Pons (tissue), 1 donor: ENCODE measurements at regions not wholly inside any gene's neighbourhood (a gene's known extent, or its start where the extent isn't known, plus 50 kb on each side); places are given as distances from the start of the nearest gene placed in this dataset.

Experiments
- DNase-seq: peaks from one replicate; pipeline ENCODE4 v3.0.0-alpha.2; 2016; ENCODE audit warnings: low spot score

DNA sequence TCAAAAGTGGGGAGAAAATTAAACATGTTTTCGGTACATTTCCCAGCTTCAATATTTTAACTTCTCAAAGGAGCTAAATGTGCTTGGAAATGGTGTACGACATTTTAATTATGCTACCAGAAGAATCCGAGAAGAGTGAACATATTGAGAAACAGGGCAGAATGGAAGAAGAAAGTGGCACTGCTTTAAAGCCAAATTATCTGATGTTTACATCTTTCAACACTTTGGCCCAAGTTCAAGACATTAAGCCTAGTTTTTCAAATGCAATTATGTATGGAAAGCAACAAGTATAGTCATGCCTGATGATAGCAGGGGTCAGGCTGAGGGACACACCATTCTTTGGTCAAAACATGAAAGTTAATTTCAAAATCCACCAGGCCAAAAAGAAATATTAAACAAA is 577.9 kb upstream of the ZFP42 start:
- DNase-seq = no peak

- no peak for DNase-seq
Observed at GRCh38 chr4:187422655-187423054, 572.9 kb upstream of the ZFP42 start.

DNA sequence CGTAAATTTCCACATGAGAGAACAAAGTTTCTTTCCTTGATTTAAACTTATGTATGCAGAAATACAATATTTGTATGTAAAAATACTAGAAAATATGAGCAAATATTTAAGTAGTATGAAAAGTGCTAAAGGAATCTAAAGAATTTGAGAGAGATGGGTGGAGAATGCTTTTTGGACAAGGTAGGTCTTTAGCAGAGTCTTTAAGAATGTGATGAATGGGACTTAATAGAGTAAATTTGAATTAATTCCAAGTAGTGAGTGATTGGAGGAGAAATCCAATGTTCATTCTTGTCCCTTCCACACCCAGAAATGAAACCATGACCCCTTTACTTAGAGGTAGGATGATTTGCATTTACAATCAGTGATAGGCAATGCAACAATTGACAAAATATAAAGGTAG is 570.9 kb upstream of the ZFP42 start:
- no peak for DNase-seq

DNA sequence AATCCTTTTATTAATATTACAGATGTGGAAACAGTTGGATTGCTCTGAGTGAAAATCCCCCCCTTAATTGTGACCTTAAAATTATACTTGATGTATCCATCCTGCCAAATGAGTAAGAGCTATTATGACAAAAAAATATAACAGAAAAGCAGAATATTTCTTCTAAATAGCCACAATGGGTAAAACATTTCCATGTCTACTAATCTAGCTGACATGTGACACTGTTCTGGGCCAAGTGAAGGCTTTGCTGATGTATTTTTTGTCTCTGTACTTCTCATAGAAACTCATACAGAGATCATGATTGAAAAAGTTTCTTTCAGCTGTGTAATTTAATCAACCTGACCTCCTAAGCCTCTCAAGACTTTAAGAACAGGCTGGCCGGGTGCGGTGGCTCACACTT is 569.1 kb upstream of the ZFP42 start:
- DNase-seq = no peak

DNA sequence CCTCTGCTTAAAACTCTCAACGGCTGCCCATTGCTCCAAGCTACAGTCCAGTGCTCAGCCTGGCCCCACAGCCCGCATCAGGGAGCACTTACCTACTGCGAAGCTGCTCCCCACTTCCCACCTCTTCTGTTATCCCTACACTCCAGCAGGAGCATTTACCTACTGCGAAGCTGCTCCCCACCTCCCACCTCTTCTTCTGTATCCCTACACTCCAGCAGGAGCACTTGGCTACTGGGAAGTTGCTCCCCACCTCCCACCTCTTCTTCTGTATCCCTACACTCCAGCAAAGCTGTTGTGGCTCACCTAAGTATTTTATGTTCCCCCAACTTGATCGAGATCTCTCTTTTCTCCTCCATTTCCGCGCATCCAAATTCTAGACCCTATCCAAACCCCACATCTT is 563.3 kb upstream of the ZFP42 start:
- no peak for DNase-seq

- DNase-seq = no peak
Observed at GRCh38 chr4:187433141-187433540, 562.4 kb upstream of the ZFP42 start.

- peak; percentile 45 for DNase-seq
Observed at GRCh38 chr4:187436251-187436650, 559.3 kb upstream of the ZFP42 start.

GRCh38 chr4:187444061-187444460 is 551.5 kb upstream of the ZFP42 start:
- no peak for DNase-seq

GRCh38 chr4:187449702-187450101 is 545.9 kb upstream of the ZFP42 start:
- no peak for DNase-seq

DNA sequence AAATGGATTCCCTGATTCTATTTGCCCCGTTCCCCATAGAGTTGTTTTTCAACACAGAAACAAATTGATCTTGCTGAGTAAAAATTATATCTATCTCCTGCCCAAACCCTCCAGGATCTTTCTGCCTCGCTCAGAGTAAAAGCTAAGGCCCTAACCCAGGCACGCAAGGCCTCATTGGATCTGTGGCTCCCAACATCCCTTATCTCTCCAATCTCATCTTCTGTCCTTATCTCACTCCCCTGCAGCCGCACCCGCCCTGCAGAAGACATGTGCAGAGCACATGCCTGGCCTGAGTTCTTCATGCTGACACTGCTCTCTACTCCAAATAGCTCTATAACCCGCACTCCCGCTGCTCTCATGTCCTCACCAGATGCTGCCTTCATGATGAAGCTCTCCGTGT is 543.8 kb upstream of the ZFP42 start:
- DNase-seq = no peak

DNA sequence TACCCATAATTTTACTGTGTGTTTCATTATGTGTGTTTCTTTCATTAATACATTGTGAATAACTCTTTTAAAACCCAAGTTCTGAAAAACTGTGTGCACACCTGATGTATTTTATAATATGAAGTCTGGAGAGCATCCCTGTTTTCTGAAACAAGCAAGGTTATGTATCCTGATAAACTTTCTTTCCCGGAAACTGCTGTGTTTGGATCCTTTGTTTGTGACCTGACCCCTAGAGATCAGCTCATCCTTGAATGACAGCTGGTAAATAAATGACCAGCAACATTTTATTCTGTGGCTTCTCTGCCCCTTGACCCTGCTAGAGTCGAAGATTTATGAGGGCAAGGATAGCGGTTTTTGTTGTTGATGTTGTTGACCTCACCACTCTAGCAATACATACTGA is 535.6 kb upstream of the ZFP42 start:
- no peak for DNase-seq

DNA sequence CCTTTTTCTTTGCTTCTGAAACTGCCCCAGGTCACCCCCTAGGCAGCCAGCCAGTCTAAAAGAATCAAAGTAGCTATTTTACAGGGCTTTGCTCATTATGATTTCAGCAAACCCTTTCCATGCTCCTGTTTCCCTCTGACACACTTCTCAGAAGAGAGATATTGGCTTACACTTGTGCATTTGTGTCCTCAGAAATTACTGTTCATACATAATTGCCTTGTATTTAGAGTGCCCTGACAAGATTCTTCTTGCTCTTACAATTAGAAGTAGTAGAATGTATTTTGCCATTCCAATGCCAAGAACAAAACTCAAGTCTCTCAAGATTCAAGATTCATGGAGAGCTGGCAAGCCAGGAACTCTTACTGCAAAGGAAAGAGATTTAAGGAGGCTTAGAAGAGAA is 531.0 kb upstream of the ZFP42 start:
- peak; percentile 25 for DNase-seq

GRCh38 chr4:187467224-187467623 is 528.3 kb upstream of the ZFP42 start:
- DNase-seq = no peak

DNA sequence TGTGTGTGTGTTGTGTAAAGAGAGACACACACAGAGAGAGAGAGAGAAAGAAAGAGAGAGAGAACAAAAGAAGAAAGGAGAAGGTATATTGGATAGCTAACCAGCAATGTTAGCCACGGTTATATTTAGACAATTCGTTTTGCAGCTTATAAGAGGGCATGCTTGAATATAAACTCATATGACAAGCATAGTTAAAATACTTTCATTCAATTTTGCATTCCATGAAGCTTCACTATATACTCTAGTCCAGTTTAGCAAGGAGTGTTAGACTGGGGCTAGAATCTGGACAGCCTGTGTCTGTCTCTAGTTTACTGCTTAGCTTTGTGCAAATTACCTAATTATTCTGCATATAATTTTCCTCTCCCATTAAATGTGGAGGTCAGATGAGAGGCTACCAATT is 525.9 kb upstream of the ZFP42 start:
- DNase-seq = no peak

- no peak for DNase-seq
Observed at GRCh38 chr4:187470061-187470460, 525.5 kb upstream of the ZFP42 start.

DNA sequence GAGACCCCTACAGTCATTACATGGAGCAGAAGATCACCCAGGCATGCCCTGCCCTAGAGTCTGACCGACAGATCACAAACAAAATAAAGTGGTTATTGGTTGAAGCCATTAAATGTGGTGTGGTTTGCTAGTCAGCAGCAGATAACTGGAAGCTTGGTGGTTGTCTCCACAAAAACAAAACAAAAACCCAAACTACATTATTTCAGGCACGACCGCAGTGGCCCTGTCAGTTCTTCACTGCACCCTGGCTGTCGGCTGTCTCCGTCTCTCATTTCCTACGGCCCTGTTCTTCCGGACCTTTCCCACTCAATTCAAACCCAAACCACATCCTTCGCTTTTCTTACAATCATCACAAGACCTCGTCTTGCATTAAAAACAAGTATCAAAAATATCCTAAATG is 521.3 kb upstream of the ZFP42 start:
- no peak for DNase-seq

- no peak for DNase-seq
Observed at GRCh38 chr4:187475901-187476300, 519.7 kb upstream of the ZFP42 start.

DNA sequence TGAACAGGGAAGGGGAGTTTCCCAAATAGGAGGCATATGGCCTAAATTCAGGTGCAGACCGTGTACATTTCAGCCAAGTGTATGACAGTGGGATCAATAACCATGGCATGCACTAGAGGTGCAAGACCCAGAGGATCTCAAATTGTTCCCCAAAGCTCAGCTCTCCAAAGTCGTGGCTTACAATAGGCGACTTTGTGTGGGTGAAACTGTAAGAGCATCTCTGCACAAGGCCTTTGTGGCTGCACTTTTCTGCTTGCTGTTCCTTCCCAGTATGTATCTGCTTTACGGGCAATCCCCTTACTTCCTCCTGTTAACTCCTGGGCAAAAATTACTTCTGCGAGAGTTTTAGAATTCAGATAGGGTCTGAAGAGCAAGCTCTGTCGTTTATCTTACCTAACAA is 518.3 kb upstream of the ZFP42 start:
- DNase-seq = no peak

DNA sequence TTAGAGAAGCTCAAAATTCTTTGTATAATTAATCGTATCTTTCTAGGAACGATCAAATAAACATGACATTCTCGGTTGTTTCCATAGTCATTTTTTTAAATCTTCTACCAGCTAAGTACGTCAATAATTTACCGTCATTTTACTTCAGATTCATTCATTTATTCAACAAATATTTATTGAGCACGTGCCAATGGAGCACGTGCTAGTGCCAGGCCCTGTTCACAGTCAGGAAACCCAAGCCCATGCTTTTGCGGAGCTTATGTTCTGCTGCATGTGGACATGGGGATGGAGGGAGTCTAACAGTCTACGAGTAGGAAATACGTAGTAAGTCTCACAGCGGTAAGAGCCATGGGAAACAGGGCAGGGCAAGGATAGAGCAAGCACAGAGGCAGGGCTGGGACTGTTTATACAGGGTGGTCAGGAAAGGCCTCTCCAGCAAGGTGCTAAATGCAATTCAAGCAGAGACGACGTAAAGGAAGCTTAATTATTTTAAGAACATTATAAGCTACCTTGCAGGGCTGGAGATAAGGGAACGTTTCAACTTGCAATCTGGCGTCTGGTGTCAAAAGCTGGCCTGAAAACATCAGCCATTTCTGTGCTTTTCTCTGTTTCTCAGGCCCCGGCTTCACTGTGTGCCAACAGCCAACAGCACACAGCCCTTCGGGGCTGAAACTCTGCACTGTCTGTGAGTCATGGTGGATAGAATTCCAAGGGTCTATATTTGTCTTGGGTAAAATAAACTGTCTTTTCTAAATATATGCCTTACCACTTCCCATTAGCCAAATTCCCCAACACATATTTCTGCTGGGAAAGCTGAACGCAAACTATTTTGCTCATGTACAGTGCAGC is 517.1 kb upstream of the ZFP42 start:
- no peak for DNase-seq

DNA sequence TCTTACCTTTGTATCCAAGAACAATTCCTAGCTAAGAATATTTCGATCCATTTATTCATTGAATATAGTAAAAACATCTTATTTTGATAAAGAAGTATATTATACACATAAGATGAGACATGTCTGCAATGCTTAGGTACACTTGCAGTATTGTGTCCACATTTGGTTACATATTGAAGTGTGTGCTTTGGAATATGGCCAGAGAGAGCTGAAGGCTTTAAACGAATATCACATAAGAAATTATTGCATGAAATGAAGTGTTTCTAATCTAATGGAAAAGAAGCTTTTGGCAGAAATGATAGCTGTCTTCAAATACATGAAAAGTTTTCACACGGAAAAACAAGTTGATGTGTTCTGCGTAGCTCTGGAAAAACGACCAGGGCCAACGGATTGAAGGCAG is 516.1 kb upstream of the ZFP42 start:
- no peak for DNase-seq

DNA sequence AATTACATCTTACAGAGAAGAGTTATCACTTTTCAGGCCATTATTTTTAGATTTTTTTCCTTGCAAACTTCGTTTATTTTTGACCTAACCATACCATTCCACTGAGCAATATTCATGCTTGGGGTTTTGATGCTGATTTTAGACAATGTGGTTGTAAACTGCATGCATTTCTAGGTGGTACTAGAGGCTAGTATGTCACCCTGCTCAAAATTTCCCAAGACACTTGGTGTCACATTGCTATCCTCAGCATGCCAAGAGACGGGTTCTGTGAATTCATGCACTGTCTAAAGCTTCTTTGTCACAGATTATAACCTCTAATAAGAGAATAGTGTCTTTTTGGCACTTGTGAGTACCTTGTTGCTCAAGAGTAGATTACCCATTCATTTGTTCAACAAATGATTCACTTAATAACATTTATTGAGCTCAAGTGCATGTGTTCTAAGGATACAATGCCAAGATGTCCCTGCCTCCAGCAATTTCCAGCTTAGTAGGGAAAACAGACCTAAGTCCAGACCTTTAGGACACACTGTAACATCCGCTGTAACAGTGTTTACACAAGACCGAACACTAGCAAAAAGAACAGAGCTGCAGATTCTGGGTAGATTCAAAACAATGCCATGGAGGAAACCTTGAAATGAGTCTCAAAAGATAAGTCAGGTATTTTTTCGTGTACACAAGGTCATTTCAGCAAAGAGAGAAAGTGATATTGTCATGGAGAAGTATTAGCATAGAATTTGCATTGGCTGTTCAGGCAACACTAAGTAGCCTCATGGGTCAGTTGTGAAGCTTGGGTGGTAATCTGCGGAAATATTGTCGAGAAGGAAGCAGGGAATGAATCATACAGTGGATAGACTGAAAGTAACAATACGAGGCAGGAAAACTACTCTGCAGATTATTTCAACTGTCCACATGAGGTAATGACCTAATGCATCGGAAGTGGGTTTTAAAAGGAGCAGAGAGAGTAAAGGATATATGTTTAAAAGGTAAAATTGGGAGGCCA is 515.1 kb upstream of the ZFP42 start:
- DNase-seq = no peak

DNA sequence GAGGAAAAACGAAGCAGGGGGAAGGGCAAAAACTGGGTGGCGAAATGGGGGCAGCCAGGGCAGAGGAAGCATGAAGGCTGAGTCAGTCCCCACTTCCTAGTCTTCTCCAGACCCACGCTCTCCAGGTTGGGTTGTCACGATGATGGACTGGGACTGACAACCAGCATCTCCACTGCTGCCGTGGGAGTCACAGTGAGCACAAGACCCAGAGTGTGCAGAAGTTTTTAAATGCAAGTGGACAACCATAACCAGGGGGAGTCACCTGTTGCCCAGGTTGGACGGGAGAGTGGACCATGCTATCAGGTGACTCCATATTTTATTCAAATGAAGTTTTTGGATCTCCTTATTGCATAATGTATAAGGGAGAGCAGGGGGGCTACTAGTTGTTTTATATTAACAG is 511.4 kb upstream of the ZFP42 start:
- DNase-seq = no peak

GRCh38 chr4:187485676-187486075 is 509.9 kb upstream of the ZFP42 start:
- no peak for DNase-seq
